HG02938 (cell line): ENCODE measurements at regions not wholly inside any gene's neighbourhood (a gene's known extent, or its start where the extent isn't known, plus 50 kb on each side); places are given as distances from the start of the nearest gene placed in this dataset.
"Not testable (repeated sequence)": the region's sequence is repeated elsewhere in the genome, so short reads cannot be mapped to it uniquely, and the experiment has no call there.

ENCODE experiments used
- ATAC-seq: cut with Tn5 transposase; IDR thresholded peaks from one replicate; pipeline ENCODE4 v1.9.1; 2021; ENCODE audit warnings: mild to moderate bottlenecking, moderate library complexity; ENCODE audit not compliant: unreplicated experiment

DNA sequence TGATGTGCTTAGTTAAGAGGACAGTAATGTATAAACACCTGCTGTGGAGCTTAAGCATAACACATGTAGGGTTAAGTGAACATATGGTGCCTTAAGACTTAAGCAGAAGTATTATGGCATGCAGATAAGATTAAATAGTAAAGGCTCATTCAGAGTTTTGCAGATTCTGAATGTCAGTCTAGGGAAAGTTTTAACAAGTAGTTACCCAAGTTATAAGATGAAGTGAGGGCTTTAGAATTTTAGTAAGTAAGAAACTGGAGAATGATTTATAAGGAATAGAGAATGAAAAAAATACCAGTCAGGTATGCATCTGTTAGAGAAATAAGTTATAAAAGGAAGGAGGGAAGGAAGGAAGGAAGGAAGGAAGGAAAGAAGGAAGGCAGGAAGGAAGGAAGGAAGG is 902.1 kb downstream of the TRAM1L1 start:
- no peak for ATAC-seq

DNA sequence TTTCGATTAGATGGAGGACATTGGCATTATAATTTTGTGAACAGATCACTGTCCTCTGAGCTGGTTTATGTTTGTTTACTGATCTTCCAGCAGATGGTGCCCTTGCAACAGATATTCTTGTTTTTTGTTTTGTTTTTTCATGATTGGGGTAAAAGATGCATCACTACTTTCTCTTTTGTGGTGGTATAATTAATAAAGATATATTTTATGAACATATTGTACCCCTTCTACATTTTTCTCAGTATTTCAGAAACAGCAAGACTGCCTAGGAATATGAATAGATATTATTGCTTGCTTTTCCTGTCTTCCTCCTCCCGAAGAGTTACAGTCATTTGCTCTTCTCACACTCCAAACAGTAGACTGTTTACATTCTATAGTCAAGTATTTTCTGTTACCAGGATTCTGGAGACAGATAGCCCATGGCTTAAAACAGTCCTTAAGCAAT is 905.2 kb downstream of the TRAM1L1 start:
- peak; percentile 48 for ATAC-seq

DNA sequence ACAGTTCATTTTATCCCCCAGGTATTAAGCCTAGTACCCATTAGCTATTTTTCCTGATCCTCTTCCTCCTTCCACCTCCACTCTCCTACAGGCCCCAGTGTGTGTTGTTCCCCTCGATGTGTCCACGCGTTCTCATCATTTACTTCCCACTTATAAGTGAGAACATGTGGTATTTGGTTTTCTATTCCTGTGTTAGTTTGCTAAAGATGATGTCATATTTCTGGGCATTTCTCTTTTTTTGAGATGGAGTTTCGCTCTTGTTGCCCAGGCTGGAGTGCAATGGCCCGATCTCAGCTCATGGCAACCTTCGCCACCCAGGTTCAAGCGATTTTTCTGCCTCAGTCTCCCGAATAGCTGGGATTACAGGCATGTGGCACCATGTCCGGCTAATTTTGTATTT is 934.0 kb downstream of the TRAM1L1 start:
- not testable (repeated sequence) for ATAC-seq

DNA sequence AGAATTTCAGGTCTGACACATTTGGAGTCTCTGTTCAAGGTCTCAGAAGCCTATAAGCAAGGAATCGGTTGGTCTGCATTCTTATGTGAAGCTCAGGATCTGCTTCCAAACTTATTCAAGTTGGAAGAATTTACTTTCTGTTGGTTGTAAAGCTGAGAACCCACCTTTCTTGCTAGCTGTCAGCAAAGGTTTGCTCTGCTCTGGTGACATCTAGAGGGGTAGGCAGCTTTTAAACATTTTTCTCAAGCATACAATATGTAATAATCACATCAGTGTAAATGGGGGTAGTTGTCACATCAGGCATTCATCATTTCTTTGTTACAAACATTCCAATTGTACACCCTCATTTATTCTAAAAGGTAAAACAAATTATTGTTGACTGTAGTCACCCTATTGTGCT is 935.2 kb downstream of the TRAM1L1 start:
- no peak for ATAC-seq

DNA sequence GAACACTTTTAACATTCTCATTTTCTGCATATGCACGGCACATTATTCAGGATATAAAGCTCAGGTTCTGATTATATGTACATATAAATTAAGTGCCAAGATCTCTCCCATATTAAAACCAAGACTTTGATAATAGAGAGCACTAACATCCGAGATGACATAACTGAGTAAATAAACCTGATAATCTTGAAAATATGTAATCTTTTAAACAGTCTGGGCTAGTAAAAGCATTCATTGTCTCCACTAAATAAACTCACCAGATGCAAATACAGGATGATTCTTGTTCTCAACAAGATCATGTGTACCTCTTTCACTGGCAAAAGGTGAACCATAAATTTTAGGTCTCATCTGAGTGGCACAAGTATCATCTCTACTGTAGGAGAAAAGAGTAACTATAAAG is 942.2 kb downstream of the TRAM1L1 start:
- ATAC-seq: no peak

DNA sequence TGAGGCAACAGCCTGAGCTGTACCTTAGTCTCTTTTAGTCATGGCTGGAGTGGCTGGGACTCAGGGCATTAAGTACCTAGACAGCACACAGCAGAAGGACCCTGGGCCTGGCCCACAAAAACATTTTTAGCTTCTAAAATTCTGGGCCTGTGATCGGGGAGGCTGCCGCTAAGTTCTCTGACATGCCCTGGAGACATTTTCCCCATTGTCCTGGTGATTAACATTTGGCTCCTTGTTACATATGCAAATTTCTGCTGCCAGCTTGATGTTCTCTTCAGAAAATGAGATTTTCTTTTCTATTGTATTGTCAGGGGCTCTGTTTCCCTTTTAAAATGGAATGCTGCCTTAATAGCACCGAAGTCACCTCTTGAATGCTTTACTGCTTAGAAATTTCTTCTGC is 952.4 kb downstream of the TRAM1L1 start:
- no peak for ATAC-seq

DNA sequence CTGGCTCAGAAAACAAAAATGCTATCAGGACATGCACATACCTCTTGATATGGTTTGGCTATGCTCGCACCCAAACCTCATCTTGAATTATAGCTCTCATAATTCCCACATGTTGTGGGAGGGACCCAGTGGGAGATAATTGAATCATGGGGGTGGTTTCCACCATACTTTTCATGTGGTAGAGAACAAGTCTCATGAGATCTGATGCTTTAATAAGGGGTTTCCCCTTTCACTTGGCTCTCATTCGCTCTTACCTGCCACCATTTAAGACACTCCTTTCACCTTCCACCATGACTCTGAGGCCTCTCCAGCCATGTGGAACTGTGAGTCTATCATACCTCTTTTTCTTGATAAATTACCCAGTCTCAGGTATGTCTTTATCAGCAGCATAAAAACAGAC is 958.6 kb downstream of the TRAM1L1 start:
- no peak for ATAC-seq

DNA sequence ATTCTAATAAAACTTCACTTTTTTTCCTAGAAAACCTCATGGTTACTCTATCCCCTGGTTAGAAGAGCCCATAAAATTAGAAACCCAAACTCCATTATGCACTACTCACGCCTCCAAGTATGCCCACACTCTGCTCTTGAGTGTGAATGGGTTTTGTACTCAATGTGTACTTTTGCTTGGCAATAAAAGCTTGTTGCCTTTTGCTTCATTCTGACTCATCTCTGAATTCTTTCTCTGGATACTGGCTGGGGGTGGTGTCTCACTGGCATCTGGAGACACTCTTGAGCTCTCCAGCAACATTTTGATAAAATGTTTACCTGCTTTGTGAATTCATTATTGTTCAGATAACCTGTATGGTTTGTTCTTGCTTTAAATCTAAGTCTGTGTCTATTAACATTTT is 963.3 kb downstream of the TRAM1L1 start:
- no peak for ATAC-seq

DNA sequence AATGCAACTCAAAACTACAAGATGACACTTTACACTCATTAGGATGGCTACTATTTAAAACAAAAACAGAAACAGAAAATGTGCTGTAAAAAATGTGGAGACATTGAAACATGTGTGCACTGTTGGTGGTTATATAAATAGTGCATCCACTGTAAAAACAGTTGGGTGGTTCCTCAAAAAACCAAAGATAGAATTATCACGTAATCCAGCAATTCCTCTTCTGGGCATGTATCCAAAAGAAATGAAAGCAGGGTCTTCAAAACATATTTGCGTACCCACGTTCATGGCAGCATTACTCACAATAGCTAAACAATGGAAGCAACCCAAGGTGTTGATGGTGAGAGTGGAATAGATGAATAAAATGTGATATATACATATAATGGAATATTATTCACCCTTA is 967.2 kb downstream of the TRAM1L1 start:
- no peak for ATAC-seq

DNA sequence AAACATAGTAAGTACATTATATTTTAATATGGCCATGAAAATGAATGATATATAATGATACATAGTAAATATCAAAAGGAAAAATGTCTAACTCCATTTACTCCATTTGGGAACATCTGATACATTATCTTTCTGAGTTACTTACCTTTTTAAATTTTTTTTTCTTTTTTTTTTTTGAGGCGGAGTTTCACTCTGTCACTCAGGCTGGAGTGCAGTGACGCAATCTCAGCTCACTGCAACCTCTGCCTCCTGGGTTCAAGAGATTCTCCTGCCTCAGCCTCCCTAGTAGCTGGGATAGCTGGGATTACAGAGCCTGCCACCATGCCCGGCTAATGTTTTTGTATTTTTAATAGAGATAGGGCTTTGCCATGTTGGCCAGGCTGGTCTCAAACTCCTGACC is 972.5 kb downstream of the TRAM1L1 start:
- not testable (repeated sequence) for ATAC-seq

DNA sequence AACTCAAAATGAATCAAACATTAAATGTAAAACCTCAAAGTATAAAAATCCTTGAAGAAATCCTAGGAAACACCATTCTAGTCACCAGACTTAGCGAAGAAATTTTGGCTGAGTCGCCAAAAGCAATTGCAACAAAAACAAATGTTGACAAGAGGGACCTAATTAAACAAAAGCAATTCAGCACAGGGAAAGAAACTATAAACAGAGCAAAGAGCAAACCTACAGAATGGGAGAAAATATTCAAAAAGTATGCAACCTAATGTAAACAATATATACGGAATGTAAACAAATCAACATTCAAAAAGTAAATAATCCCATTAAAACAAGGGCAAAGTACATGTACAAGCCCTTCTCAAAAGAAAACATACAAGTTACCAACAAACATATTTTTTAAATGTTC is 974.7 kb downstream of the TRAM1L1 start:
- ATAC-seq: no peak

DNA sequence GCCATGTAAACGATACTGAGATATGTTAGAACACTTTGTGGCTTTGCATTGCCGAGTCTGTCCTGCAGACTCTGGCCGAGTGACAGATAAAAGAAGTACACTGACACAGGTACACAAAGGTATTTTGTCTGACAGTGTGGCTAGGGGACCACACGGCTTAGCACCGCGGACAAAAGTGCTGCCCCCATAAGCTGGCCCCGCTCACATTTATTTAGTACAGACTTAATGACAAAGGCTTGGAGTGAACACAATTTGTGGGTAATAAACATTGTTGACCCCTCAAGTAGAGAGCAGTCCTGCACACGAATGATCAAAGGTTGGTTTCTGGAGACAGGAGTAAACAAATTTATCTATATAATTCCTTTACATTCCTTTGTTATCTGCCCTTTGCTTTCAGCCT is 976.8 kb downstream of the TRAM1L1 start:
- ATAC-seq: no peak

DNA sequence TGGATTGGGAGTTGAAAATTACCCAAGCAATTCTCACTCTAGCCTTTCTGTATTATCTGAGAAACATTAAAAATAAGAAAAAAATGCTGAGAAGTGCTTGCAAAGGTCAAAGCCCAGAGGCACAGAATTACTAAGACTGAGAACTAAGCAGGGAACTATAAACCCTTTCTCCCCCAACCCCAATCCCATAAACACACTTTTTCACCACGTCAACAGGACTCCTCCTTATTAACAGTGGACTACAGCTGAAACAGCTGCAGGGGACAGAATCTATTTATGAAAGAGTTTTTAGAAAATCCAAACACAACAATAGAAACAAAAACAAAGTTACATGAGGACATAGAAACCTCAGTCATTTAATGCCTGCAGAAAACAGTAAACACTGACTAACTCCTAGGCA is 984.1 kb downstream of the TRAM1L1 start:
- ATAC-seq: no peak

DNA sequence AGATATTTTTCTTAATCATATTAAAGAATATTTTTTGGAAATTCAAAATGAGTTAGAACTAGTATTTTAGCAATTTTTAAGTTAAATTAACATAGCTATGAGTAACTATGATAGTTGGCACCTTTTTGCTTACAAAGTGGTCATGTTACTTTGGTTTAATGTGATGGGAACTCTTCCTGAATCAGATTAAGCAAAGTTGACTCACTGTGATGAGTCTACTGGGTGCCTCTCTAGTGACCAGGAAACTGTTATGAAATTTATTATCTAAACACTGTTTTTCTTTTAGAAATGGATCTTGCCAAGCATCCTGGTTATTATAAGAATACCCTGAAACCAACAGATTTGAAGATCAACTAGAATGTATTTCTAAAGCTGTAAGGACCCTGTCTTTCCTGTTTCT is 985.8 kb downstream of the TRAM1L1 start:
- no peak for ATAC-seq

DNA sequence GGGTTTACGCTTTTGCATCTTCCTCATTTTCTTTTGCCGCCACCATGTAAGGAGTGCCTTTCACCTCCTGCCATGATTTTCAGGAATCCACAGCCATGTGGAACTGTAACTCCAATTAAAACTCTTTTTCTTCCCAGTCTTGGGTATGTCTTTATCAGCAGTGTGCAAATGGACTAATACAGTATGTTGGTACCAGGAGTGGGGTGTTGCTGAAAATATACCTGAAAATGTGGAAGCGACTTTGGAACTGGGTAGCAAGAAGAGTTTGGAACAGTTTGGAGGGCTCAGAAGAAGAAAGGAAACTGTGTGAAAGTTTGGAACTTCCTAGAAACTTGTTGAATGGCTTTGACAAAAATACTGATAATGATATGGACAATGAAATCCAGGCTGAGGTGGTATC is 983.9 kb upstream of the NDST4 start:
- ATAC-seq: not testable (repeated sequence)

DNA sequence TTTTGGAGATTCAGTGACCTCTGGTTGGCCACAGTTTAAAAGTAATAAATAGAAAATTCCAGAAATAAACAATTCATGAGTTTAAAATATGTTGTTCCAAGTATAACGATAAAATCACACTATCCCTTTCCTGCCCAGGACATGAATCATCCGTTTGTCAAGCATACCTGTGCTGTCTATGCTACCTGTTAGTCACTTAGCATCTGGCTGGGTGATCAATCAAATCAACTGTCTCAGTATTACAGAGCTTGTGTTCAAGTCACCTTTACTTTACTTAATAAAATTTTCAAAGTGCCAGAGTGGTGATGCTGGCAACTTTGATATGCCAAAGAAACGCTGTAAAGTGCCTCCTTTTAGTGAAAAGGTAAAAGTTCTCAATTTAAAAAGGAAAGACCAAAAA is 979.5 kb upstream of the NDST4 start:
- no peak for ATAC-seq

DNA sequence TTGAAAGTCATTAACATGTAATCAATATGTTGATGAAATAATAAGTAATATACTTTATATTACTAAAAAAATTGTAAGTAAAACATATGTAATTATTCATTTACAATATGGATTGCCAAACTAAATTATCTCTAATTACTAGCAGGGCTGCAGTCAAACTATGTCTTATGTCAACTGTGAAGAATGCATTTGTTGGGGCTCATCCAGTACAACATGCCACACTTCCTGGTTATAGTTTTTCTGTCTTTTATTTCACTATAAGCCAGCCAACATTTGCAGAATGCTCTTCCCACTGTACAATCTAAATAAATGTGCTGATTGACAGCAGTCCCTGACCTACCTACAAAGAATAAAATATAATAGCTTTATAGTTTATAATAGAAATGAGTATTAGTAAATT is 975.4 kb upstream of the NDST4 start:
- no peak for ATAC-seq

DNA sequence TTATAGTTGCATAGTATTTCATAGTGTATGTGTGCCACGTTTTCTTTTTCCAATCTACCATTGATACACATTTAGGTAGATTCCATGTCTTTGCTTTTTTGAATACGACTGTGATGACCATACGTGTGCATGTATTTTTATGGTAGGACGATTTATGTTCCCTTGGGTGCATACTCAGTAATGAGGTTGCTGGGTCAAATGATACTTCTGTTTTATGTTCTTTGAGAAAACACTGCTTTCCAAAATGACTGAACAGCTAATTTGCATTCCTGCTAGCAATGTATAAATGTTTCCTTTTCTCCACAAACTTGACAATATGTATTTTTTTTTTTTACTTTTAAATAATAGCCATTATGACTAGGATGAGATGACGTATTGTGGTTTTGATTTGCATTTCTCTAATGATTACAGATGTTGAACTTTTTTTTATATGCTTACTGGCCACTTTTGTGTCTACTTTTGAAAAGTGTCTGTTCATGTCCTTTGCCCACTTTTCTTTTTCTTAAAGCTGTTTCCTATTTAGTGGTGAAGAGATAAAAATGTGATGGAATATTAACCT is 969.5 kb upstream of the NDST4 start:
- no peak for ATAC-seq

DNA sequence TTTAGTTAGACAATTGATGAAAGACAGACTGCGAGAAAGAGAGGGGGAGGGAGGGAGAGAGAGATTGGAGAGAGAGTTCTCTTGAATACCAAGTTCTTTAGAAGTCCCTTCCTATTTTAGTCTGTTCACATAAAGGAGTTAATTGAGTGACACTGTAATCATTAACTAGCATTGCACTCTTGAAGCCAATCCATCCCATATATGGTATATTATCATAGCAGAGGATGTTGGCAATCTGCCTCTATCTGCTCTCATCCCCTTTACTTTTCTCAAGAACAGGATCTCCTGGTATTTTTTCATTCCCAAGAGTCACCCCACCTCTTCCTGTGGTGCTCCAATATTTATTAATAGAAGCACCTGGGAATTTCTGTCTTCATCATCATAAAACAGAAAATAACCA is 959.6 kb upstream of the NDST4 start:
- no peak for ATAC-seq

DNA sequence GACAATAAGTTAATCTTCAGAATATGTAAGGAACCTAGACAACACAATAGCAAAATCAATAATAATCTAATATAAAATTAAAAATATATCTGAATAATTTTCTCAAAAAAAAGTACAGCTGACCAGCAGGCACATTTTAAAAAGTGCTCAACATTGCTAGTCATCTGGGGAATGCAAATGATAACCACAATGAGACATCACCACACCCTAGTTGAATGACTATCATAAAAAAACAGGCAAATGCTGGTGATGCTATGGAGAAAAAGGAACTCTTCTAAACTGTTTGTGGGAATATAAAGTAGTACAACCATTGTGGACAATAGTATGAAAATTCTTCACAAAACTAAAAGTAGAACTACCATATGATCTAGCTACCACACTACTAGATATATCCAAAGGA is 956.9 kb upstream of the NDST4 start:
- no peak for ATAC-seq

DNA sequence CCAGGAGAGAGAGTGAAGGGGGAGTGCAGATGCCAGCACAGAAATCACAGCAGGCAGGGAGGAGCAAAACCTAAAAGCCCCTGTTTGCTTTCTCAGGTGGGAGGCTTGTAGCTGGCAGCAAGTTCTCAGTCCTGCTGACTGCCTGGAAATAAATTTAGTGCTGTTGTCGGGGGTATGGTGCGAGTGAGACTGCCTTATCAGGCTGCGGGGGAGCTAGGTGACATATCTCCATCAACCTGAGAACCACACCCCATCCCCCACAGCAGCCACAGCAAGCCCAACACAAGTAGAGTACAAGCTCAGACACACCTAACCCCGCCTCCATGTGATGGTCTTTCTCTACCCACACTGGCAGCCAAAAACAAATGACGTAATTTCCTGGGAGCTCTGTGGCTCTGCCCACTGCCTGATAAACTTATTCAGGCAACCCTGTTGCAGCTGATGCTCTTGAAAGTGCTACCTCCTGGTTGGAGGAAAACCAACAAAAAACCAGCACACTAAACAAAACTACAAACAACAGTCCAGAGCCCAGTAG is 953.4 kb upstream of the NDST4 start:
- no peak for ATAC-seq

DNA sequence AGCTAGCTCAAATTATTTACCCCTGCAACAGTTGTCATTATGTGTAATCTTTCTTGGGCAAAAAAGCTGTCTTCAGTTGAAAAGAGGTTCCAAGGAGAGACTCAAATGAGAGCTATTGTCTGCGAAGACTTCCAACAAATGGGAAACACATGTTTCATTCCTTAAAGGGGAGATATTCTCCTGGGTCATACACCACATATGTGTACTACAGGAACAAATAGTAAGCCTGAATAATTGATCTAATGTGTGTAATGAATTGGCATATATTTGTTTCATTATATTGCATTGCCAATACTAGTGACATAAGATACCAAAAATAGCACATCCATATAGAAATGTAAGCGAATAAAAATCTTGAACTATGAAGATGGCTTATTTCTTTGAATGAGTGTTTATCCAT is 950.9 kb upstream of the NDST4 start:
- ATAC-seq: no peak

DNA sequence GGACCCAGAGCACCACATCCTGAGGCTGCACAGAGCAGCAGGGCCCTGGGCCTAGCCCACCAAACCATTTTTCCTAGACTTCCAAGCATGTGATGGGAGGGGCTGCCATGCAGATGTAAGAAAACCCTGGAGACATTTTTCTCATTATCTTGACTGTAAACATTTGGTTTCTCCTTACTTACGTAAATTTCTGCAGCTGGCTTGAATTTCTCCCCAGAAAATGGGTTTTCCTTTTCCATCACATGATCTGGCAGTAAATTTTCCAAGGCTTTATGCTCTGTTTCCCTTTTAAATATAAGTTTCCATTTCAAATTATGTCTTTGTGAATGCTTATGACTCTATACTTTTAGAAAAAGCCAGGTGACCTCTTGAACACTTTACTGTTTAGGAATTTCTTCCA is 945.9 kb upstream of the NDST4 start:
- ATAC-seq: no peak
